Parathyroid adenoma (tissue), 2 donors: ENCODE measurements at regions not wholly inside any gene's neighbourhood (a gene's known extent, or its start where the extent isn't known, plus 50 kb on each side); places are given as distances from the start of the nearest gene placed in this dataset.
"Not testable (repeated sequence)": the region's sequence is repeated elsewhere in the genome, so short reads cannot be mapped to it uniquely, and the experiment has no call there.

ENCODE experiments used
- H2AFZ ChIP-seq: fragments of 300-600 bp; sonication (generic); one replicate; pipeline ENCODE4 v1.7.0; 2017; ENCODE audit warnings: antibody characterized with exemption, mild to moderate bottlenecking
- H3K27ac ChIP-seq: fragments of 300-600 bp; sonication (generic); one replicate; pipeline ENCODE4 v1.7.0; 2017
- H3K27me3 ChIP-seq: fragments of 300-600 bp; sonication (generic); one replicate; pipeline ENCODE4 v1.7.0; 2017; ENCODE audit warnings: low read length; ENCODE audit not compliant: control insufficient read depth, insufficient read depth
- H3K36me3 ChIP-seq: fragments of 300-600 bp; sonication (generic); one replicate; pipeline ENCODE4 v1.7.0; 2017; ENCODE audit warnings: low read length; ENCODE audit not compliant: control insufficient read depth, insufficient read depth
- H3K4me1 ChIP-seq: fragments of 300-600 bp; sonication (generic); one replicate; pipeline ENCODE4 v1.7.0; 2017; ENCODE audit warnings: control low read depth
- H3K4me2 ChIP-seq: fragments of 300-600 bp; sonication (generic); one replicate; pipeline ENCODE4 v1.7.0; 2017; ENCODE audit warnings: low read length
- H3K4me3 ChIP-seq: fragments of 300-600 bp; sonication (generic); one replicate; pipeline ENCODE4 v1.7.0; 2017; ENCODE audit warnings: low read depth, low read length
- H3K79me2 ChIP-seq: fragments of 300-600 bp; sonication (generic); one replicate; pipeline ENCODE4 v1.7.0; 2017; ENCODE audit warnings: control low read depth
- H3K9ac ChIP-seq: fragments of 300-600 bp; sonication (generic); one replicate; pipeline ENCODE4 v1.7.0; 2017; ENCODE audit warnings: mild to moderate bottlenecking
- H3K9me3 ChIP-seq: fragments of 300-600 bp; sonication (generic); one replicate; pipeline ENCODE4 v1.7.0; 2017; ENCODE audit warnings: low read length; ENCODE audit not compliant: control insufficient read depth
- CTCF ChIP-seq: fragments of 300-600 bp; sonication (generic); IDR thresholded peaks from one replicate; pipeline ENCODE4 v1.7.0; 2017; ENCODE audit warnings: antibody characterized with exemption, mild to moderate bottlenecking
- donor health status: primary hyperparathyroidism.

- Histone ChIP-seq H3K36me3 (no peaks in the 10 kb centered on the region), H3K4me2 (no peak overlapping the region), H2AFZ (no peak overlapping the region), H3K27me3 (no peaks in the 10 kb centered on the region), H3K4me3 (no peak overlapping the region), H3K4me1 (no peaks in the 10 kb centered on the region), H3K9me3 (no peaks in the 10 kb centered on the region), H3K9ac (no peak overlapping the region), H3K27ac (no peak overlapping the region), H3K79me2 (no peaks in the 10 kb centered on the region)
- no peak for TF ChIP-seq CTCF
These were observed 114.3 kb downstream of the FAM50B start for GRCh38 chr6:3963426-3963825.

- H2AFZ ChIP-seq: no peak overlapping the region
- no peak overlapping the region for H3K27ac ChIP-seq
- H3K9ac ChIP-seq: no peak overlapping the region
- no peak for TF ChIP-seq CTCF
- H3K79me2 ChIP-seq: no peaks in the 10 kb centered on the region
- no peaks in the 10 kb centered on the region for H3K27me3 ChIP-seq
- no peaks in the 10 kb centered on the region for H3K9me3 ChIP-seq
- H3K4me2 ChIP-seq: no peak overlapping the region
- no peaks in the 10 kb centered on the region for H3K36me3 ChIP-seq
- H3K4me1 ChIP-seq: no peaks in the 10 kb centered on the region
- no peak overlapping the region for H3K4me3 ChIP-seq
These were observed 113.7 kb downstream of the FAM217A start for GRCh38 chr6:3965071-3965718.

- Histone ChIP-seq H3K9me3 (no peaks in the 10 kb centered on the region), H3K4me3 (no peak overlapping the region), H3K27me3 (no peaks in the 10 kb centered on the region), H3K36me3 (no peaks in the 10 kb centered on the region), H3K79me2 (no peaks in the 10 kb centered on the region), H3K4me1 (no peaks in the 10 kb centered on the region), H3K4me2 (no peak overlapping the region), H3K27ac (no peak overlapping the region), H3K9ac (no peak overlapping the region), H2AFZ (no peak overlapping the region)
- no peak for TF ChIP-seq CTCF
These were observed 112.5 kb downstream of the FAM217A start for GRCh38 chr6:3966426-3966825.

GRCh38 chr6:3970097-3970496 lies 108.8 kb downstream of the FAM217A start:
- no peaks in the 10 kb centered on the region for H3K4me1 ChIP-seq
- H3K79me2 ChIP-seq: no peaks in the 10 kb centered on the region
- TF ChIP-seq CTCF: no peak
- H3K27ac ChIP-seq: no peak overlapping the region
- no peaks in the 10 kb centered on the region for H3K9me3 ChIP-seq
- H3K9ac ChIP-seq: no peak overlapping the region
- H2AFZ ChIP-seq: no peak overlapping the region
- H3K36me3 ChIP-seq: no peaks in the 10 kb centered on the region
- H3K4me3 ChIP-seq: no peak overlapping the region
- no peaks in the 10 kb centered on the region for H3K27me3 ChIP-seq
- H3K4me2 ChIP-seq: no peak overlapping the region

GRCh38 chr6:3973152-3973551 lies 105.8 kb downstream of the FAM217A start:
- H3K4me2 ChIP-seq, H3K9ac ChIP-seq, H3K9me3 ChIP-seq, H3K4me1 ChIP-seq, H3K36me3 ChIP-seq, H3K79me2 ChIP-seq, H2AFZ ChIP-seq, H3K4me3 ChIP-seq, H3K27me3 ChIP-seq, H3K27ac ChIP-seq: not testable (repeated sequence)
